ENCODE measurements at regions not wholly inside any gene's neighbourhood (a gene's known extent, or its start where the extent isn't known, plus 50 kb on each side); places are given as distances from the start of the nearest gene placed in this dataset.
"Not testable (repeated sequence)": the region's sequence is repeated elsewhere in the genome, so short reads cannot be mapped to it uniquely, and the experiment has no call there.

GRCh38 chr6:114626226-114626625 is 283.4 kb upstream of the HS3ST5 start:
- not testable (repeated sequence) for H3K14ac ChIP-seq (ENCODE audit: low read length); H4K91ac ChIP-seq (ENCODE audit: low read depth, low read length); DNase-seq; H4K12ac ChIP-seq (ENCODE audit: low read depth, low read length); H3K4me2 ChIP-seq (ENCODE audit: low read length); H3K18ac ChIP-seq (ENCODE audit: low read length); H4K8ac ChIP-seq (ENCODE audit: low read depth, low read length); H3K4me3 ChIP-seq (ENCODE audit: low read depth, low read length); H3K36me3 ChIP-seq (ENCODE audit: control insufficient read depth in 1 of 2, insufficient read depth in 2 of 2, low read length in 2 of 2); H3K79me1 ChIP-seq (ENCODE audit: low read length); H2AK5ac ChIP-seq (ENCODE audit: low read length); H2BK12ac ChIP-seq (ENCODE audit: low read length); H3K79me2 ChIP-seq (ENCODE audit: control insufficient read depth, insufficient read depth, low read length, poor library complexity); H3K4ac ChIP-seq (ENCODE audit: low read depth, low read length); H3K23ac ChIP-seq (ENCODE audit: low read length); H3K27me3 ChIP-seq (ENCODE audit: insufficient read depth, low read length); H2BK120ac ChIP-seq (ENCODE audit: insufficient read depth, low read length, poor library complexity); H3K27ac ChIP-seq (ENCODE audit: low read depth, low read length); H3K4me1 ChIP-seq (ENCODE audit: control insufficient read depth in 1 of 2, insufficient read depth in 2 of 2, low read length in 2 of 2); H2AFZ ChIP-seq (ENCODE audit: insufficient read depth, low read length, poor library complexity); H3K9me3 ChIP-seq (ENCODE audit: insufficient read depth, low read depth, low read length); H3K9ac ChIP-seq (ENCODE audit: low read length); H2BK5ac ChIP-seq (ENCODE audit: low read depth, low read length, poor library complexity)
- WGBS (ENCODE audit: extremely low coverage, insufficient coverage, insufficient read length), result no CpG with 5 or more reads among the region's 1 CpG

- WGBS (ENCODE audit: extremely low coverage, insufficient coverage, insufficient read length), result no CpG with 5 or more reads among the region's 2 CpGs
- no peak overlapping the region for H3K18ac ChIP-seq (ENCODE audit: low read length)
These were observed 276.9 kb upstream of the HS3ST5 start for GRCh38 chr6:114619621-114620200.

GRCh38 chr6:114611696-114612095 is 268.9 kb upstream of the HS3ST5 start:
- Histone ChIP-seq H3K27me3 (ENCODE audit: insufficient read depth, low read length) (no peaks in the 10 kb centered on the region), H3K9me3 (ENCODE audit: insufficient read depth, low read depth, low read length) (no peaks in the 10 kb centered on the region), H3K14ac (ENCODE audit: low read length) (no peak overlapping the region), H3K4ac (ENCODE audit: low read depth, low read length) (no peak overlapping the region), H3K23ac (ENCODE audit: low read length) (no peak overlapping the region), H3K18ac (ENCODE audit: low read length) (no peak overlapping the region), H3K9ac (ENCODE audit: low read length) (no peak overlapping the region), H3K27ac (ENCODE audit: low read depth, low read length) (no peak overlapping the region), H3K36me3 (ENCODE audit: control insufficient read depth in 1 of 2, insufficient read depth in 2 of 2, low read length in 2 of 2) (no peaks in the 10 kb centered on the region), H4K91ac (ENCODE audit: low read depth, low read length) (no peak overlapping the region), H3K79me1 (ENCODE audit: low read length) (no peaks in the 10 kb centered on the region), H3K4me3 (ENCODE audit: low read depth, low read length) (no peak overlapping the region), H2AK5ac (ENCODE audit: low read length) (no peak overlapping the region), H4K8ac (ENCODE audit: low read depth, low read length) (no peak overlapping the region), H4K12ac (ENCODE audit: low read depth, low read length) (no peak overlapping the region), H3K4me2 (ENCODE audit: low read length) (no peak overlapping the region), H3K79me2 (ENCODE audit: control insufficient read depth, insufficient read depth, low read length, poor library complexity) (no peaks in the 10 kb centered on the region), H2BK5ac (ENCODE audit: low read depth, low read length, poor library complexity) (no peak overlapping the region), H2BK12ac (ENCODE audit: low read length) (no peak overlapping the region), H3K4me1 (ENCODE audit: control insufficient read depth in 1 of 2, insufficient read depth in 2 of 2, low read length in 2 of 2) (no peaks in the 10 kb centered on the region), H2BK120ac (ENCODE audit: insufficient read depth, low read length, poor library complexity) (no peak overlapping the region), H2AFZ (ENCODE audit: insufficient read depth, low read length, poor library complexity) (no peak overlapping the region)
- DNase-seq, result no peak

More at GRCh38 chr6:114619621-114620200, 276.9 kb upstream of the HS3ST5 start:
- no peak overlapping the region for H2AK5ac ChIP-seq (ENCODE audit: low read length)
- H3K4me1 ChIP-seq (ENCODE audit: control insufficient read depth in 1 of 2, insufficient read depth in 2 of 2, low read length in 2 of 2), result no peaks in the 10 kb centered on the region
- H3K23ac ChIP-seq (ENCODE audit: low read length), result no peak overlapping the region
- H3K4ac ChIP-seq (ENCODE audit: low read depth, low read length), result no peak overlapping the region
- H3K27me3 ChIP-seq (ENCODE audit: insufficient read depth, low read length), result no peaks in the 10 kb centered on the region
- no peak overlapping the region for H2BK5ac ChIP-seq (ENCODE audit: low read depth, low read length, poor library complexity)
- H2BK120ac ChIP-seq (ENCODE audit: insufficient read depth, low read length, poor library complexity), result no peak overlapping the region
- H3K14ac ChIP-seq (ENCODE audit: low read length), result no peak overlapping the region
- H3K9ac ChIP-seq (ENCODE audit: low read length), result no peak overlapping the region
- no peak overlapping the region for H3K4me2 ChIP-seq (ENCODE audit: low read length)
- H3K9me3 ChIP-seq (ENCODE audit: insufficient read depth, low read depth, low read length), result no peaks in the 10 kb centered on the region
- H4K12ac ChIP-seq (ENCODE audit: low read depth, low read length), result no peak overlapping the region
- no peak overlapping the region for H4K91ac ChIP-seq (ENCODE audit: low read depth, low read length)
- H3K4me3 ChIP-seq (ENCODE audit: low read depth, low read length), result no peak overlapping the region
- H3K79me2 ChIP-seq (ENCODE audit: control insufficient read depth, insufficient read depth, low read length, poor library complexity), result no peaks in the 10 kb centered on the region
- H4K8ac ChIP-seq (ENCODE audit: low read depth, low read length), result no peak overlapping the region
- H2BK12ac ChIP-seq (ENCODE audit: low read length), result no peak overlapping the region
- no peak for DNase-seq
- H3K27ac ChIP-seq (ENCODE audit: low read depth, low read length), result no peak overlapping the region
- H2AFZ ChIP-seq (ENCODE audit: insufficient read depth, low read length, poor library complexity), result no peak overlapping the region
- no peaks in the 10 kb centered on the region for H3K36me3 ChIP-seq (ENCODE audit: control insufficient read depth in 1 of 2, insufficient read depth in 2 of 2, low read length in 2 of 2)
- H3K79me1 ChIP-seq (ENCODE audit: low read length), result no peaks in the 10 kb centered on the region

GRCh38 chr6:114608091-114608490 is 265.3 kb upstream of the HS3ST5 start:
- H3K4me1 ChIP-seq (ENCODE audit: control insufficient read depth in 1 of 2, insufficient read depth in 2 of 2, low read length in 2 of 2), result no peaks in the 10 kb centered on the region
- H3K79me2 ChIP-seq (ENCODE audit: control insufficient read depth, insufficient read depth, low read length, poor library complexity), result no peaks in the 10 kb centered on the region
- H3K27ac ChIP-seq (ENCODE audit: low read depth, low read length), result no peak overlapping the region
- no peak overlapping the region for H2BK12ac ChIP-seq (ENCODE audit: low read length)
- no peaks in the 10 kb centered on the region for H3K27me3 ChIP-seq (ENCODE audit: insufficient read depth, low read length)
- H3K79me1 ChIP-seq (ENCODE audit: low read length), result no peaks in the 10 kb centered on the region
- H2AFZ ChIP-seq (ENCODE audit: insufficient read depth, low read length, poor library complexity), result no peak overlapping the region
- H3K23ac ChIP-seq (ENCODE audit: low read length), result no peak overlapping the region
- H4K91ac ChIP-seq (ENCODE audit: low read depth, low read length), result no peak overlapping the region
- no peaks in the 10 kb centered on the region for H3K36me3 ChIP-seq (ENCODE audit: control insufficient read depth in 1 of 2, insufficient read depth in 2 of 2, low read length in 2 of 2)
- no peak overlapping the region for H4K12ac ChIP-seq (ENCODE audit: low read depth, low read length)
- no peak overlapping the region for H3K4me3 ChIP-seq (ENCODE audit: low read depth, low read length)
- H3K14ac ChIP-seq (ENCODE audit: low read length), result no peak overlapping the region
- DNase-seq, result no peak
- H3K4me2 ChIP-seq (ENCODE audit: low read length), result no peak overlapping the region
- no peak overlapping the region for H2AK5ac ChIP-seq (ENCODE audit: low read length)
- no peak overlapping the region for H3K9ac ChIP-seq (ENCODE audit: low read length)
- H2BK5ac ChIP-seq (ENCODE audit: low read depth, low read length, poor library complexity), result no peak overlapping the region
- H3K9me3 ChIP-seq (ENCODE audit: insufficient read depth, low read depth, low read length), result no peaks in the 10 kb centered on the region
- no peak overlapping the region for H2BK120ac ChIP-seq (ENCODE audit: insufficient read depth, low read length, poor library complexity)
- H4K8ac ChIP-seq (ENCODE audit: low read depth, low read length), result no peak overlapping the region
- H3K4ac ChIP-seq (ENCODE audit: low read depth, low read length), result no peak overlapping the region
- no peak overlapping the region for H3K18ac ChIP-seq (ENCODE audit: low read length)
- WGBS (ENCODE audit: extremely low coverage, insufficient coverage, insufficient read length), result no CpG with 5 or more reads among the region's 2 CpGs
